ENCODE measurements at regions not wholly inside any gene's neighbourhood (a gene's known extent, or its start where the extent isn't known, plus 50 kb on each side); places are given as distances from the start of the nearest gene placed in this dataset.

DNA sequence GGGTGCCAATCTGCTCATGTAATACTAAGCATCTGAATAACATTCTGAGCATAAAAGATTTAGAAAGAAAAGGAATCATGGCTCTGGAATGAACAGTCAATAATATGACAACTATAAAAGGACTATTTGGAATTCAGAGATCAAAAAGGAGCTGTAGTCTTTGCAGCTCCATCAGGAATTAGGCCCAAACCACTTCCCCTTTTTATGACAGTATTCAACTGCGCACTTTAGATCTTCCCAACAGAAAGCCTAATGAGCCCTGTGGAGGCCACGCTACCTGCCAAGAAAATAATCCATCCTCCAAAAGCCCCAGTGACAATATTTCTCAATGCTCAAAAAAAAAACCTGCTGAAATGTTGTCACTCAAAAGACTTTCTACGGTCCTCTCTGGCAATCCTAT, 163.2 kb downstream of the SNX7 start:
- no peak overlapping the region for H3K4me2 ChIP-seq (ENCODE audit: low read length)
- TF ChIP-seq TCF7L2 (IDR thresholded peaks at IDR 0.05; ENCODE audit: borderline replicate concordance, extremely low read depth, insufficient read depth, insufficient read length) (no peak), POLR2A (IDR thresholded peaks at IDR 0.05; ENCODE audit: borderline replicate concordance, extremely low read depth, insufficient read depth, insufficient read length) (no peak), FOSL1 (IDR thresholded peaks at IDR 0.05; ENCODE audit: low read depth) (no peak), CTCF (IDR thresholded peaks at IDR 0.05 in 2 of 3, conservative IDR thresholded peaks at IDR 0.05 in 1 of 3; ENCODE audit: borderline replicate concordance in 1 of 3, insufficient read depth in 1 of 3, low read depth in 2 of 3, low read length in 2 of 3) (no peak), ZNF274 (IDR thresholded peaks at IDR 0.05; ENCODE audit: low read depth, low read length) (no peak), ZFX (IDR thresholded peaks at IDR 0.05) (no peak), REST (IDR thresholded peaks at IDR 0.05; ENCODE audit: low read depth) (no peak), EZH2 (IDR thresholded peaks at IDR 0.05) (no peak), SP1 (IDR thresholded peaks at IDR 0.05; ENCODE audit: low read depth) (no peak), EGR1 (IDR thresholded peaks at IDR 0.05; ENCODE audit: low read depth) (no peak), RAD21 (IDR thresholded peaks at IDR 0.05; ENCODE audit: low read depth) (no peak)
- BruUV-seq (replicated peaks), result no TSS peak
- H3K27me3 ChIP-seq (ENCODE audit: insufficient read depth, low read length), result no peaks in the 10 kb centered on the region
- intact Hi-C loops (cut with micrococcal nuclease), result no loop called here
- H3K4me1 ChIP-seq (ENCODE audit: control insufficient read depth in 1 of 2, insufficient read depth in 2 of 2, low read length in 2 of 2), result no peaks in the 10 kb centered on the region
- ATAC-seq (no peak), DNase-seq (ENCODE audit: low read depth, low spot score) (no peak)
- H3K9me2 ChIP-seq (ENCODE audit: insufficient read depth), result no peaks in the 10 kb centered on the region
- H3K79me2 ChIP-seq (ENCODE audit: insufficient read depth, low read length), result no peaks in the 10 kb centered on the region
- H3K36me3 ChIP-seq (ENCODE audit: control insufficient read depth in 1 of 2, insufficient read depth in 2 of 2, low read length in 2 of 2), result no peaks in the 10 kb centered on the region
- no peak overlapping the region for H3K27ac ChIP-seq (ENCODE audit: low read depth, low read length)
- ChIA-PET CTCF (no interaction called here), RAD21 (ENCODE audit: low non-redundant PET in 1 of 2, low total read pairs in 2 of 2, uncharacterized antibody in 2 of 2, unreplicated experiment in 2 of 2) (no interaction called here), POLR2A (no interaction called here)
- H4K20me1 ChIP-seq (ENCODE audit: insufficient read depth), result no peaks in the 10 kb centered on the region
- no peak overlapping the region for H3K9ac ChIP-seq (ENCODE audit: low read length)
- no peaks in the 10 kb centered on the region for H3K9me3 ChIP-seq (ENCODE audit: control insufficient read depth in 1 of 2, insufficient read depth in 1 of 2, low read depth in 1 of 2, low read length in 2 of 2)
- no peak overlapping the region for H2AFZ ChIP-seq (ENCODE audit: low read depth, low read length, poor library complexity, severe bottlenecking)
- H3K4me3 ChIP-seq (replicated peaks in 1 of 2; ENCODE audit: low read depth in 1 of 2, low read length in 2 of 2), result no peak overlapping the region
